H9 (cell line): ENCODE measurements at regions not wholly inside any gene's neighbourhood (a gene's known extent, or its start where the extent isn't known, plus 50 kb on each side); places are given as distances from the start of the nearest gene placed in this dataset.

ENCODE experiments used
- DNase-seq: peaks from one replicate; pipeline ENCODE4 v3.0.0-alpha.2; 2017
- H2AFZ ChIP-seq: one replicate; pipeline ENCODE4 v1.6.1; 2013; ENCODE audit warnings: mild to moderate bottlenecking, low read length, control low read depth, moderate library complexity
- H2AK5ac ChIP-seq: 2 replicates; pipeline ENCODE4 v1.6.1; 2013; ENCODE audit warnings: low read length, control low read depth, mixed read lengths; ENCODE audit not compliant: insufficient read length
- H2BK120ac ChIP-seq: one replicate; pipeline ENCODE4 v1.6.1; 2013; ENCODE audit warnings: low read depth, mild to moderate bottlenecking, low read length, control low read depth, inconsistent platforms; ENCODE audit not compliant: poor library complexity, severe bottlenecking
- H2BK12ac ChIP-seq: 2 replicates; pipeline ENCODE4 v1.6.1; 2013; ENCODE audit warnings: low read length, control low read depth, mixed read lengths, low read depth; ENCODE audit not compliant: insufficient read length
- H2BK15ac ChIP-seq: 2 replicates; pipeline ENCODE4 v1.6.1; 2013; ENCODE audit warnings: low read depth, low read length, control low read depth
- H2BK20ac ChIP-seq: one replicate; pipeline ENCODE4 v1.6.1; 2013; ENCODE audit warnings: low read depth, mild to moderate bottlenecking, low read length, control low read depth, inconsistent platforms; ENCODE audit not compliant: poor library complexity, severe bottlenecking
- H2BK5ac ChIP-seq: 2 replicates; pipeline ENCODE4 v1.6.1; 2013; ENCODE audit warnings: low read length, control low read depth, mixed read lengths; ENCODE audit not compliant: insufficient read length
- H3K14ac ChIP-seq: 2 replicates; pipeline ENCODE4 v1.6.1; 2013; ENCODE audit warnings: low read length, control low read depth; ENCODE audit not compliant: insufficient read depth
- H3K18ac ChIP-seq: 2 replicates; pipeline ENCODE4 v1.6.1; 2013; ENCODE audit warnings: low read depth, mild to moderate bottlenecking, mixed read lengths, low read length, control low read depth; ENCODE audit not compliant: insufficient read length
- H3K23ac ChIP-seq: 2 replicates; pipeline ENCODE4 v1.6.1; 2013; ENCODE audit warnings: low read length, control low read depth, mixed read lengths, low read depth; ENCODE audit not compliant: insufficient read length
- H3K23me2 ChIP-seq: 2 replicates; pipeline ENCODE4 v1.6.1; 2013; ENCODE audit warnings: low read depth, mild to moderate bottlenecking, mixed read lengths, low read length, control low read depth; ENCODE audit not compliant: insufficient read length, poor library complexity, severe bottlenecking
- H3K27ac ChIP-seq: 2 replicates; pipeline ENCODE4 v1.5.1; 2013; ENCODE audit warnings: low read length, control low read depth, mixed read lengths, low read depth; ENCODE audit not compliant: insufficient read length
- H3K27me3 ChIP-seq: 2 replicates; pipeline ENCODE4 v1.6.1; 2013; ENCODE audit warnings: low read length, control low read depth, inconsistent platforms; ENCODE audit not compliant: insufficient read depth
- H3K4ac ChIP-seq: 2 replicates; pipeline ENCODE4 v1.6.1; 2013; ENCODE audit warnings: low read depth, mild to moderate bottlenecking, control low read depth, inconsistent platforms, low read length, moderate library complexity
- H3K4me1 ChIP-seq: 2 replicates; pipeline ENCODE4 v1.6.1; 2013; ENCODE audit warnings: low read length, control low read depth, inconsistent platforms; ENCODE audit not compliant: insufficient read depth
- H3K4me2 ChIP-seq: 2 replicates; pipeline ENCODE4 v1.6.1; 2013; ENCODE audit warnings: low read length, control low read depth, mixed read lengths; ENCODE audit not compliant: insufficient read length, insufficient read depth
- H3K56ac ChIP-seq: 2 replicates; pipeline ENCODE4 v1.6.1; 2013; ENCODE audit warnings: low read depth, mild to moderate bottlenecking, mixed read lengths, low read length, control low read depth; ENCODE audit not compliant: insufficient read length
- H3K79me1 ChIP-seq: 2 replicates; pipeline ENCODE4 v1.6.1; 2013; ENCODE audit warnings: low read depth, mild to moderate bottlenecking, moderate library complexity, low read length, control low read depth, inconsistent platforms; ENCODE audit not compliant: insufficient read depth, poor library complexity, severe bottlenecking
- H3K79me2 ChIP-seq: 2 replicates; pipeline ENCODE4 v1.6.1; 2013; ENCODE audit warnings: low read length, control low read depth, inconsistent platforms; ENCODE audit not compliant: insufficient read depth
- H3K9ac ChIP-seq: 2 replicates; pipeline ENCODE4 v1.6.1; 2013; ENCODE audit warnings: low read length, control low read depth, mixed read lengths; ENCODE audit not compliant: insufficient read length; ENCODE audit errors: extremely low read depth
- H3K9me3 ChIP-seq: one replicate; pipeline ENCODE4 v1.6.1; 2013; ENCODE audit warnings: low read depth, low read length, inconsistent platforms; ENCODE audit not compliant: control insufficient read depth
- H3T11ph ChIP-seq: one replicate; pipeline ENCODE4 v1.6.1; 2013; ENCODE audit warnings: mild to moderate bottlenecking, low read length, control low read depth, inconsistent platforms
- H4K20me1 ChIP-seq: one replicate; pipeline ENCODE4 v1.6.1; 2013; ENCODE audit not compliant: control insufficient read depth, insufficient read length, insufficient read depth
- H4K5ac ChIP-seq: 2 replicates; pipeline ENCODE4 v1.6.1; 2013; ENCODE audit warnings: low read depth, mild to moderate bottlenecking, mixed read lengths, low read length, control low read depth; ENCODE audit not compliant: insufficient read length
- H4K8ac ChIP-seq: replicated peaks from 2 replicates; pipeline ENCODE4 v1.6.1; 2013; ENCODE audit warnings: low read length, control low read depth, mixed read lengths, low read depth; ENCODE audit not compliant: insufficient read length
- H4K91ac ChIP-seq: 2 replicates; pipeline ENCODE4 v1.6.1; 2013; ENCODE audit warnings: low read depth, mild to moderate bottlenecking, moderate library complexity, mixed read lengths, low read length, control low read depth; ENCODE audit not compliant: insufficient read length
- H3K27ac Mint-ChIP-seq, 3 experiments: 2 replicates in 2 of 3; 3 replicates in 1 of 3; pipeline ENCODE4 v1.8.0; 2020 to 2021; ENCODE audit warnings: mixed read lengths in 3 of 3, mild to moderate bottlenecking in 1 of 3, moderate library complexity in 1 of 3
- H3K27me3 Mint-ChIP-seq: 2 replicates; pipeline ENCODE4 v1.8.0; 2021; ENCODE audit warnings: low read depth, mild to moderate bottlenecking, moderate library complexity, mixed read lengths
- H3K36me3 Mint-ChIP-seq, 3 experiments: 2 replicates in 2 of 3; 3 replicates in 1 of 3; pipeline ENCODE4 v1.8.0; 2020 to 2021; ENCODE audit warnings: low read depth in 3 of 3, mixed read lengths in 3 of 3; ENCODE audit not compliant: insufficient read depth in 1 of 3
- H3K4me1 Mint-ChIP-seq, 2 experiments: 2 replicates each; pipeline ENCODE4 v1.8.0; 2020; ENCODE audit warnings: mixed read lengths in 2 of 2
- H3K4me3 Mint-ChIP-seq, 2 experiments: 2 replicates in 1 of 2; 3 replicates in 1 of 2; pipeline ENCODE4 v1.8.0; 2020 to 2021; ENCODE audit warnings: mild to moderate bottlenecking in 2 of 2, mixed read lengths in 2 of 2, moderate library complexity in 1 of 2
- H3K9me3 Mint-ChIP-seq, 2 experiments: 2 replicates in 1 of 2; 3 replicates in 1 of 2; pipeline ENCODE4 v1.8.0; 2020; ENCODE audit warnings: mild to moderate bottlenecking in 2 of 2, mixed read lengths in 2 of 2, moderate library complexity in 1 of 2
- CTCF ChIP-seq: fragments of 200-600 bp; sonication (generic); conservative IDR thresholded peaks from 3 replicates; pipeline ENCODE4 v1.8.0; 2021; ENCODE audit warnings: antibody characterized with exemption, mild to moderate bottlenecking
- WGBS: extraction: QIAGEN DNeasy Blood & Tissue Kit; methylation state at CpG from one replicate; pipeline ENCODE4 v1.1.7; 2013; ENCODE audit warnings: missing lambda C conversion rate, low lambda C conversion rate, mixed read lengths; ENCODE audit not compliant: insufficient read length; ENCODE audit errors: extremely low coverage; 5-methylcytosine and 5-hydroxymethylcytosine counted together

- Histone ChIP-seq H2BK12ac (no peak overlapping the region), H4K20me1 (no peaks in the 10 kb centered on the region), H3K23ac (no peak overlapping the region), H3K27me3 (no peaks in the 10 kb centered on the region), H3K23me2 (no peaks in the 10 kb centered on the region), H2BK15ac (no peak overlapping the region), H4K8ac (no peak overlapping the region), H3K56ac (no peak overlapping the region), H3K14ac (no peak overlapping the region), H3K9ac (no peak overlapping the region), H3K79me1 (no peaks in the 10 kb centered on the region), H3K18ac (no peak overlapping the region), H3K4me2 (no peak overlapping the region), H2BK20ac (no peak overlapping the region), H2AK5ac (no peak overlapping the region), H3K9me3 (no peaks in the 10 kb centered on the region), H3K27ac (no peak overlapping the region), H3K4ac (no peak overlapping the region), H3T11ph (no peak overlapping the region), H2BK5ac (no peak overlapping the region), H2AFZ (no peak overlapping the region), H4K91ac (no peak overlapping the region), H3K79me2 (no peaks in the 10 kb centered on the region), H4K5ac (no peak overlapping the region), H3K4me1 (no peaks in the 10 kb centered on the region), H2BK120ac (no peak overlapping the region)
- no peak overlapping the region for H3K27ac Mint-ChIP-seq
- no peak for DNase-seq
- peaks cover 3 to 9% of the 10 kb centered on the region in 2 experiments; a peak in 1 of 5 replicates for H3K9me3 Mint-ChIP-seq
- no peaks in the 10 kb centered on the region; a peak in 1 of 7 replicates for H3K36me3 Mint-ChIP-seq
- no peaks in the 10 kb centered on the region for H3K27me3 Mint-ChIP-seq
- WGBS, result no CpG with 5 or more reads among the region's 1 CpG
- peaks cover 0 to 2% of the 10 kb centered on the region in 2 experiments; a peak in 1 of 4 replicates for H3K4me1 Mint-ChIP-seq
- TF ChIP-seq CTCF, result no peak
- no peak overlapping the region for H3K4me3 Mint-ChIP-seq
Measured at GRCh38 chr14:43677581-43677980, 829.5 kb downstream of the FSCB start.
